SKM-1 treated with dmso at 0.1 percent for 144 hours (cell line): ENCODE measurements at regions not wholly inside any gene's neighbourhood (a gene's known extent, or its start where the extent isn't known, plus 50 kb on each side); places are given as distances from the start of the nearest gene placed in this dataset.

Experiments used
- DNase-seq: peaks from one replicate; lab custom pipeline; 2025; ENCODE audit not compliant: unreplicated experiment; lab: John Stamatoyannopoulos, UW

DNA sequence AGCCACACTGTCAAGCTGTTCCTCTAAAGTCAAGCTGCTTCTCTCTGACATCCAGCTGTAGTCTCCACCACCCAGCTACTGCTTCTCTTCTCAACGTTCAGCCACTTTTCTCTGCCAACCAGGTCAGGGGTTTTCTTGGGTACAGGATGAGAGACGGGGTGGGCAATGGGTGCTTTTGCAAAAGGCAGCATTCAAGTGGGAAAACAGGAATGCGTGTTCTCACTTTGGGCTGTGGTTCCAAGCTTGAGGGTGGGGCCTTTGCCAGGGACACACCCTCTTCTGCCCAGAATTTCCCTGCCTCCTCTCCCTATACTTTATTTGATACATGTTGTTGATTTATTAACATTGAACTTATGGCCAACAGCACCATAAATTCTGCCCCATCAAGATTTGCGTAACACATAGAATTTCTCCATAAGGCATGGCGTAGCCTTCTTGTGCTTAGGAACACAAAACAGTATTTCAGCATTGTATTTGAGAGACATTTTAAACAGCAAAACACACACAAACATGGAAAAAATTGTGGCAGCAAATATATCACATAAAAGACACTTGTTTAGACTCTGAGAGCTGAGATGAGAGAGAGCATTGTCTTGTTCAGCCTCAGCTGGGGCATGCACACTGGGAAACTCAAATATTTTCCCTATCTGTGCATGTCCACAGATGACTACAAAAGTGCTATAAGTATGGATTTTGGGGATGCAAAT is 392.8 kb downstream of the SLITRK6 start:
- no peak for DNase-seq

DNA sequence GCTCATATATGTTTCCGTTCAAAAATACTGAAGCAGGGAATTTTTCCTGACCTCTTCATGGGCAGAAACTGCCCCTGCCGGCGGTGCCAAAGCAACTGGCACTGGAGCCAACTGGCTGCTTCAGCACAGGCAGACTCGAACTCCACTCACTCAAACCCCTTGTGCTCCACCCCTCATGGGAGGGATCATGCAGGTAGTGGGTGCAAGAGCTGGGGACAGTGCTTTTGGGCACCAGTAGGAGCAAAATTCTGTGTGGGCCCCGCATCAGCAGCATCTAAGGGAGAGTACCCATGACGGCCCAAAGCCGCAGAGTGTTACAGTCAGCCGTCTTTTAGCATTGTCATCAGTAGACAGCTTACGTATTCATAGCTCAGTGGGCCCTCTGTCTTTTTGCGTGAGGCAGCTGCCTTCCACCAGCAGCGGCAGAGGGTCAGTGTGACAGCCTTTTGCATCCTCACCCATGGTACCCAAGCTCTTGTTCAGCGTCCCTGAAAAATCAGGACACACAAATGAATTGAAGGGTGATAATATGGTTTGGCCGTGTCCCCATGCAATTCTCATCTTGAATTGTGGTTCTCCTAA is 393.8 kb downstream of the SLITRK6 start:
- no peak for DNase-seq

DNA sequence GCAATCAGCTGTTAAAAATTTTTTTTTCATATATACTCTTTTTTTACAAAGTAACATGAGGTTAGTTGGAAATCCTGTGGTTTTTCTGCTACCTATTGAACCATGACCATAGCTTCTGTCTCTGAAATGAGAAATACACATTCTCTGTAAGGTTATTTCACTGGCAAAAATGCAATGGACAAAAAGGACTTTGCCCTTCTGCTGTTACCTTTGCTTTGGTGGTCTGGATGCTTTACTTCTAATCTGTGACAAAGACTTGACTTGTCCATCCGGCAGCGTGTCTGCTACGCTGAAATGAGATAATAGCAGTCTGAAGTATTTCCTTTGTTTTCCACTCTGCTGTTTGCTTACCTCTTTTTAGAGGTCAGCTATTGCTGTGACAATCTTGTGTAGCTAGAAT is 412.8 kb downstream of the SLITRK6 start:
- no peak for DNase-seq

DNA sequence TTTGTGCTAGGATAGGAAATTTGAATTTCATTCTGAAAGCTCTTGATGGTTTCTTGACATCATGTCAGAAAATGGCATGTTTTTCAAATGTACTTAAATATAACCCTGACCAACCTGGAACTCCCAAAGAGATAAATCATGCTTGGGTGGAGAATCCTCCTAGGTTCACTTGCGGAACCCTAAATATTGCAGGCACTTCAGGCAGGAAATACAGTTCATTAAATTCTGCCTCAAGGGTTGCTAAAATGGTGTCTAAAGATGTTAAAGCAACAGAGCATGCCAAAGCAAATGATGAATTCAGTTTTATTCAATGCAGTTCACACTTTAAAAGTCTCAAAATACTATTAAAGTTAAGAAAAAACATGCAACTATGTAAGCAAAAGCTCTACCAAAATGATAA is 415.9 kb downstream of the SLITRK6 start:
- no peak for DNase-seq

DNA sequence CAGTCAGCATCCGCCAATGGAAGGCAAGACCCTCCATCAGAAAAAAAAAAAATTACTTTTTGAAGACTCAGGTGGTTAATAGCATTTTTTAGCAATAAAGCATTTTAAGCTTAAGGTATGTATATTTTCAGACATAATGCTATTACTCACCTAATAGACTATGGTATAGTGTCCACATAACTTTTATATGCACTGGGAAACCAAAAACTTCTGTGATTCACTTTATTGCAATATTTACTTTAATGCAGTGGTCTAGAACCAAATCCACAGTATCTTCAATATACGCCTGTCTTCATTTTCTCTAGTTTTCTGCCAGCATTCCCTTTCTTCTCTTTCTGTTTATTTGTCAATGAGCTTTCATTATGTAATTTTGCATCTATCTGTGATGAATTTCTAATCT is 418.1 kb downstream of the SLITRK6 start:
- no peak for DNase-seq

DNA sequence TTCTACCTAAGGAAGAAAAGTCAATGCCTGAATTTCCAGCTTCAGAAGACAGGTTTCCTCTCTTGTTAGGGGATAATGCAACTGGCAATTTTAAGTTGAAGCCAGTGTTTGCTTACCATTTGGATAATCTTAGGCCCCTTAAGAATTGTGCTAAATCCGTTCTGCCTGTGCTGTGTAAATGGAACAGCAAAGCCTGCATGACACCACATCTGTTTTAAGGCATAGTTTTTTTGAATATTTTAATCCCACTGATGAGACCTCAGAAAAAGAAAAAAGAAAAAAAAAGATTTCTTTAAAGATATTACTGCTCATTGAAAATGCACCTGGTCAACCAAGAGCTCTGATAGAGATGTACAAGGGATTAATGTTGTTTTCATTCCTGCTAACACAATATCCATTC is 419.2 kb downstream of the SLITRK6 start:
- DNase-seq = no peak

DNA sequence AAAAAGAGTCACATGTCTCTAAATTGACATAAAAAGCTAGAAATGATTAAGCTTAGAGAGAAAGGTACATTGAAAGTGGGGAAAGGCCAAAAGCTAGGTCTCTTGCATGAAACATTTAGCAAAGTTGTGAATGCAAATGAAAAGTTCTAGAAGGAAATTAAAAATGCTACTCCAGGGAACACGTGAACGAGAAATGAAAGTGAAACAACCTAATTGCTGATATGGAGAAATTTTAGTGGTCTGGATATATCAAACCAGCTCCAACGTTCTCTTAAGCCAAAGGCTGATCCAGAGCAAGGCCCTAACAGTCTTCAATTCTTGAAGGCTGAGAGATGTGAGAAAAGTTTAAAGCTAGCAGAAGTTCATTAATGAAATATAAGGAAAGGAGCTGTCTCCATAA is 419.8 kb downstream of the SLITRK6 start:
- no peak for DNase-seq

DNA sequence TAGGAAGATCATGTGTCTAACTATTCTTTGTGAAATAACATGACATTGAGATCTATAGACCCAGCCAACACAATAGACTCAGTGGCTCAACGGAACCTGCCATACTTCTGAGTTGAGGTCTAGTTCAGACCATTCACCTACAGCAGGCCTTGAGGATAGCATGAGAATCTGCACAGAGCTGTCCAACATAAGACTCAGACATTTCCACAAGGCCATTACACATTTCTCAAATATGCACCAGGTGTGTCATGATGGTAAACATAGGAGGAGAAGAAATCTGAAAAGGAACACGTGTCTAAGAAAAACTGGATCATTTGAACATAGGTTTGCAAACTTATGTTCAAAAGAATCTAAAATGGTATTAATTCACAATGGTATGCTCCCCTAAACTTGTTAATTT is 421.4 kb downstream of the SLITRK6 start:
- DNase-seq = no peak

DNA sequence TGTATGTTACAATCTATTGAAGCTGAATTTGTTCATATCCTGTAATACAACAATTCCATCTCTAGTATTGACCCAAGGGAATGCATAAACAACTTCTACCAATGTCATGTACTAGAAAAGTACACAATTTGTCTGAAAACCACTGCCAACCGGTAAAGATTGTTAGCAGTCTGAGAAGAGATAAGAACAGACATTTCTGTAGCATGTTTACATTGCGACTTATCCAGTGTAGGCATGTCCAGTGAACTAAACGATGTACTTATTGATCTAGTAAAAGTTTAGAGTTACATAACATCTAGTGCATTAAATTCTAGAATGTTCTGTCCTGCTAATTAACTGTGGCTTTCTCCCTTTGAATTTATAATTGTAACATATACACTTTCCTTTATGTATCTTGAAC is 425.9 kb downstream of the SLITRK6 start:
- no peak for DNase-seq

DNA sequence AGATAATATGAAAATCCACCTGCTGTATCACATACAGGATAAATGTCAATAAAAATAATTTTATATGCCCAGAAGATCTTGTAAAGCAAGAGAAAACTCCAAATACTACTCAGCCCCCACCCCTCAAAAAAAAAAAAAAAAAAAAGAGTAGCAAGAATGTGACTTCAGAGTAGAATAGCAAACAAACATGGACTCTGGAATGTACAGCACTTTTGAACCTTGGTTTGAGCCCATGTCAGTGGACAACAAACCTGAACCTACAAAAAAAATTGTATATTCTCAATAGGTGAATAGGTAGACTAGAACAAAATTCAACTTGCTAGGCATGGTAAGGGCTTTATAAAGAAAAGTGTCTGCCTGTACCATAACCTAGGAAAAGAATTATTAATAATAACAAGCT is 428.0 kb downstream of the SLITRK6 start:
- DNase-seq = no peak

DNA sequence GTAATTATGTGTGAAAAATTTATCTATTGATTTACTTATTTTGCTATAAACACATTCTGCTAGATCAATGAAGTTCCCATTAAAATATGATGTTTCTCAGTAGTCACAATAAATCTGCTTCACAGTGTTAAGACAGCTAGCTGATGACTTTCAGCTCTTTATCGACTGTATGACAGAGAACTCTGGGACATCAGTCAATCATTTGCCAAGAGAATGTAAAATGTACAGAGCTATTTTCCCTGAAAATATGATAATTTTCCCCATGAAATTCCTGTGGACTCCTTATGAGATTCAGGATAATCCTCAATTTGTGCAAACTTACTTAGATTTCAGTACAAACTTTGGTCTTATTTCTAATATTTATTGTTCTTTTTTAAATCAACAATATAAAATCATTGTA is 430.5 kb downstream of the SLITRK6 start:
- no peak for DNase-seq

DNA sequence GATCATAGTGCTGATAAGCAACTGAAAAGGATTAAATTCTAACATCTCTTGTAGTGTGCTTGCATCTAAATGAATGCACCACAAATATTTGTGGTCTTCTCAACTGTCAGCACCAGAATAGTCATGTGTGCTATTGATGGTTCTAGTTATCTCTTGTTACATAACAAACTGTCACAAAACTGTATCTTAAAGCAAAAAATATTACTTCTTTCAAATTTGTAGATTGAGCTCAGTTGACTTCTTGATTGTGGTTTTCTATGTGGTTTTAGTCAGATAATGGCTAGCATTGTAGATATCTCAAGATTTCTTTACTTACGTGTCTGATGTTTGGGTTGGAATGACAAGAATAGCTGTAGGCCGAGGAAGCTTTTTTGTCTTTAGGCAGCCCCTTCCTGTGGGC is 431.3 kb downstream of the SLITRK6 start:
- DNase-seq = no peak

DNA sequence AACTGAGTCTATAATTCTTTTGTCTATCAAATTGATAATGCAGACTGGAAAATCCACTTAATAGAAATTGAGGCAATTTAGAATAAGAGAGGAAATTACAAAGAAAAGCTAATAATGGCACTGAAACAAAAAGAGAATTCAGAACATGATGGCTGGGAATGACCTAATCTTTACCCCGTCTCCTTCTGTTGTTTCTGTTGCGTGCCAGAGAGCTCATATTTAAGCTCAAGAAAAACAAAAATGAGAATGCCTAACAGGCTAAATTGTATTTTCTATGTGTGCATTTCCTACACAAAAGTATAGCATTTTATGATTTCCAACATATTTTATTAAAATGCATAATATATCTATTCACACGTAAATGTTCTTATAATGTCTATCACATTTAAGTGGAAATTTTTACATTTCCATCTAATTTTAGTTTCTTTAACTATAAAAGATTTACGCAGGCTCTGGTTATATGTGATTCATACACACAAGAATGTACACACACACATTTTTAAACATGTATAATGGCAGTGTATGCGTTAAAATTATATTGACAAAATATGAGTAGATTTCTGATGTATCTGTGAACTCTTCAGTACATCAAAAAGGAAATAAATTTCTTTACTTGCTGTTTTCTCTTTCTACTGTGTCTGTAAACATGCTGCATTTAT is 432.3 kb downstream of the SLITRK6 start:
- DNase-seq = no peak

DNA sequence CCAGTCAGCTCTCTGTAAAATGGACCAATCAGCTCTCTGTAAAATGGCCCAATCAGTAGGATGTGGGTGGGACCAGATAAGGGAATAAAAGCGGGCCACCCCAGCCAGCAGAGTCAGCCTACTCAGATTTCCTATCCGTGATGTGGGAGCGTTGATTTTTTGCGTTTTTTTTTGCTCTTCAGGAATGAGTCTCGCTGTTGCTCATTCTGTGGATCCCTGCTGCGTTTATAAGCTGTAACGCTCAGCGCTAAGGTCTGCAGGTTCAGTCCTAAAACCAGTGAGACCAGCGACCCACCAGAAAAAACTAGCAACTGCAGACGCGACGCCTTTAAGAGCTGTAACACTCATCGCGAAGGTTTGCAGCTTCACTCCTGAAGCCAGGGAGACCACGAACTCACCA is 435.7 kb downstream of the SLITRK6 start:
- no peak for DNase-seq

DNA sequence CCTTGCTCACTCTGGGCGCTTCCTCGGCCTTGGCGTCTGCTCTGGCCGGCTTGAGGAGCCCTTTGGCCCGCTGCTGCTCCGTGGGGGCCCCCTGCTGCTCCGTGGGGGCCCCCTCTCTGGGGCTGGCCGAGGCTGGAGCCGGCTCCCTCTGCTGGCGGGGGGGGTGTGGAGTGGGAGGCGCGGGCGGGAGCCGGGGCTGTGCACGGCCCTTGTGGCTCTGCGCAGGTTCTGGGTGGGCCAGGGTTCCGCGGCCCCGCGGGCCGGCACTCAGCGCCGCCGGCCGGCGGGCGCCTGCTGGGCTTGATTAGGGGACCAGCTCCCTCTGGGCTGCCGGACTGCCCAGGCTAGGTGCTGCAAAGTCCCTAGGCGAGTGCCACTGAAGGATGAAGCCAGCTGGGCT is 436.2 kb downstream of the SLITRK6 start:
- no peak for DNase-seq

DNA sequence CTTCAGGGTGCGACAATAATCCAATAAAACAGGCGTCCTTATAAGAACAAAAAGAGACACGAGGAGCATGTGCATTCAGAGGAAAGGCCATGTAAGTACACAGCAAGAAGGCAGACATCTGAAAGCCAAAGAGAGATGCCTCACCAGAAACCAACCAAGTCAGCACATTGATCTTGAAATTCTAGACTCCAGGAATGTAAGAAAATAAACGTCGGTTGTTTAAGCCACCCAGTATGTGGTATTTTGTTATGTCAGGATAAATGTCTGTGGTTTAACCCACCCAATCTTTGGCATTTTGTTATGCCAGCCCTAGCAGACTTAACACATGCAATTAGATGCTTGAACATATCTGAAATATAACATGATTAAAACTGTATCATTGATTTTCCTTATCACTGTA is 452.0 kb downstream of the SLITRK6 start:
- DNase-seq = no peak

DNA sequence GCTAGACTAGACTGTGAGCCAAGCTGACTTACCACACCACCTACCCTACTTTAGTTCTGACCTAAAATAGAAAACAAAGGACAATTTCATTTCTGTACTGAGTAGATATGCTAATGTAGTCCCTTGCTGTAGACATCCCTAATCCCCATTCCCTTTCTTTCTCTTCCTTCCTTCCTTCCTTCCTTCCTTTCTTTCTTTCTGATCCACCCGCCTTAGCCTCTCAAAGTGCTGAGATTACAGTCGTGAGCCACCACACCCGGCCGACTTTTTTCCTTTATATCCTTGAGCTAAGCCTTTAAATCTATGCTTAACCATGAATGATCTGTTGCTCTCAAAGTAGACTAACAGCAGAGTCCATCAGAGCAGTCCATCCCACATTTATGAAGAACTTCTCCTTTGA is 465.0 kb downstream of the SLITRK6 start:
- DNase-seq = no peak

DNA sequence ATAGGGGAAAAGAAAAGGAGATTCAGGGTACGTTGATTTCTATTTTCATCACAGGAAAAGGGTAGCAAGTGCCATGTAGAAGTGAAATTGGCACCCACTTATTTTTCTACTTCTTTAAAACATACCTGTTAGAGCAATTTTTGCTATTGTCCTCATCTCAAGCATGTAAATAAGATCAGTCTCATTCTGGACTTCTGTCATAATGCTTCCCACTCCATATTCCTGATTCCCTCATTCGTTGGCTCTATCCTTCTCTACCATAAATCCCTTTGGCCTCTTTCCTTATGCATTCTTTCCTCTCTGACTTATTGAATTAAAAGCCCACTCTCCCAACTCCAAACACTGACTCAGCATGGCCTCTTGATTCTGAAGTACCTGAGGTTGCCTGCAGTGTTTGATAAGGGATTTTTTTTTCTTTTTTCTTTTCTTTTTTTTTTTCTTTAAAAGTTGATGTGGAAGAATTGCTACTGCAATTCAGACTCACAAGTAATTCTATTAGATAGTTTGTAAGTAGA is 465.7 kb downstream of the SLITRK6 start:
- no peak for DNase-seq

DNA sequence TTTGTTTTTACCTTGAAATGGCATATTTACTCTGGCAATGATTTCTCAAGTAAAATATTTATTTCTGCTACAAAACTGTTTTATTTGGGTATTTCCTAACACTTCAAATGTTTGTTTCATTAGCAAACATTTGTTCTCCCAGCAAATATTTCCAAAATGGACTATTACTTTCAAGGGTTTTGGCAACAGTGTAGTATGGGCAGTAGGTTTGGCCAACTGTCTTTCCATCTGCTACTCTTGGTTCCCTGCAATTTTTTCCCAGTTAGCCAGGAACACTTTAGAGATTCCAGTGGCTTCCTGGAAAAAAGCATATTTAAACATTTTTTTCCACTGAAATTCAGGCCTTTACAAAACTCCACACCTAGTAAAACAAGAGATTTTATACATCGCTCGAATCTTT is 466.6 kb downstream of the SLITRK6 start:
- DNase-seq = no peak

DNA sequence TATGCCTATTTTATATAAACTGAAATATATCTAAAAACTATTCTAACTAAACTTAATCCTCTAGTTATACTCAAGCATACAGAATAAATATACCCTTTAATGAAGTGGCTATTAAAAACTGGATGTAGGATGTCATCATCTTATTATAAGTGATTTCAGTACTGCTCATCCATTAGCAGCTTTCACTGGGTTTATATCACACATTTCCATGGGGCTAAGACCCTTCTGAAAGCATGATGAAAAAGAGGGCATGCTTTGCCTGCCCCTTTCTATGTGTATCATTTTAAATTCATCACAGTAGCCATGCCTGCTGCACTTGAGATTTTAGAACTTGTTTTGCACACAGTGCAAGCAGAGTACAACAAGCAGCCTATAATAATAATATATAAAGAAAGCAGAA is 477.5 kb downstream of the SLITRK6 start:
- DNase-seq = no peak

DNA sequence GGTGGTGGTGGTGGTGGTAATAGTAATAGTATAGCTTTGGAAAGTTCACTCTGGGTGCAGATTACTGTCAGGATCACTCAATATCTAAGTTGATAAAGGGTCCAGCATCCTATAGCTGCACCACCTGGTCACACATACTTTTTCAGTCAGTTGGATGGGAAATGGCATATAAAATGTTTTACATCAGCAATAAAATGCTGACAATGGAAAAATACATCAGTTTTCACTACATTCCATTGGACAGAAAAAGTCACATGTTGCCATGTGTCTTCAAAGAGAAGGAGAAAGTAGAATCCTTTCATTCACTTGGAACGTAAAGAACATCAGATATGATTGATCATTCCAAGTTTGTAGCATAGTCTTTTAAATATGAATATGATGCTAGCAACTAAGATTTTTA is 481.4 kb downstream of the SLITRK6 start:
- no peak for DNase-seq

DNA sequence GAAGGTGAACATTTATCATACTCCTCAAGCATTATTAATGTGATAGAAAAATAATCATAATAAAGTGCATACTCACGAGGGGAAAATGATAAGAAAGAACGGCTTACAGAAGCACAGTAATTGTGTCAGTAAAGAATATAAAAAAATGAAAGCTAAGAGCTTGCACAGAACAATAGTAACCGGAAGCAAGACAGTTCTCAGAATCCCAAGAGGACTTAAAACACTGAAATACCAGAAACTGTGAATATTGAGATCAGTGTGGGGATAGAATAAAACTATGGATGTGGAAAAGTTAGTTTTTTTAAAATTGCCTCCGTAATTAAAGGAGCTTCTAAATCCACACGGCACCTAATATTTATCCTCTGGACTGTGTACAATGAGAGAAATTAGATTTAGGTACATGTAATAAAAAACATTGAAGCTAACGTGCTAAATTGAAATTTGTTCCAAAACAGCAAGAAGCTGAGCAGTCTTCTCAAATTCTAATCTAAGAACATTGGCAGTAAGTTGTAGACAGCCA is 482.7 kb downstream of the SLITRK6 start:
- DNase-seq = no peak
